Right lobe of liver (tissue), 4 donors: ENCODE measurements at regions not wholly inside any gene's neighbourhood (a gene's known extent, or its start where the extent isn't known, plus 50 kb on each side); places are given as distances from the start of the nearest gene placed in this dataset.

Experiments
- CTCF ChIP-seq, 4 donors: fragments of 200-600 bp in 3 of 4; fragments of 450-650 bp in 1 of 4; IDR thresholded peaks; one replicate each; pipeline versions ENCODE4 v1.5.1 to v1.8.0; 2016 to 2022; ENCODE audit warnings: antibody characterized with exemption in 4 of 4, mild to moderate bottlenecking in 2 of 4
- POLR2A ChIP-seq: fragments of 450-650 bp; IDR thresholded peaks from one replicate; pipeline ENCODE4 v1.6.1; 2017; ENCODE audit warnings: antibody characterized with exemption, mild to moderate bottlenecking
- donor health status: DM: no; HTN: no; CAD: no.
- donor health status: DM: no; HTN: no; CAD: no.
- donor health status: DM: no; HTN: yes; CAD: no.

GRCh38 chr2:219957820-219958219 is 330.4 kb downstream of the SLC4A3 start:
- TF ChIP-seq CTCF (IDR thresholded peaks at IDR 0.05) (no peak), POLR2A (no peak)
